ENCODE measurements at regions not wholly inside any gene's neighbourhood (a gene's known extent, or its start where the extent isn't known, plus 50 kb on each side); places are given as distances from the start of the nearest gene placed in this dataset.

GRCh38 chr4:178339769-178340168 lies 897.5 kb upstream of the AGA start:
- ATAC-seq (no peak), DNase-seq (no peak)
- Histone ChIP-seq H3K4me1 (no peaks in the 10 kb centered on the region), H3K27ac (no peak overlapping the region), H3K9me3 (peaks cover 0 to 7% (median 0%) of the 10 kb centered on the region in 12 donors), H3K36me3 (no peaks in the 10 kb centered on the region), H3K27me3 (no peaks in the 10 kb centered on the region), H3K4me3 (no peak overlapping the region)
- intact Hi-C loops (cut with DNase I), result no loop called here
- TF ChIP-seq, protein P1, sequence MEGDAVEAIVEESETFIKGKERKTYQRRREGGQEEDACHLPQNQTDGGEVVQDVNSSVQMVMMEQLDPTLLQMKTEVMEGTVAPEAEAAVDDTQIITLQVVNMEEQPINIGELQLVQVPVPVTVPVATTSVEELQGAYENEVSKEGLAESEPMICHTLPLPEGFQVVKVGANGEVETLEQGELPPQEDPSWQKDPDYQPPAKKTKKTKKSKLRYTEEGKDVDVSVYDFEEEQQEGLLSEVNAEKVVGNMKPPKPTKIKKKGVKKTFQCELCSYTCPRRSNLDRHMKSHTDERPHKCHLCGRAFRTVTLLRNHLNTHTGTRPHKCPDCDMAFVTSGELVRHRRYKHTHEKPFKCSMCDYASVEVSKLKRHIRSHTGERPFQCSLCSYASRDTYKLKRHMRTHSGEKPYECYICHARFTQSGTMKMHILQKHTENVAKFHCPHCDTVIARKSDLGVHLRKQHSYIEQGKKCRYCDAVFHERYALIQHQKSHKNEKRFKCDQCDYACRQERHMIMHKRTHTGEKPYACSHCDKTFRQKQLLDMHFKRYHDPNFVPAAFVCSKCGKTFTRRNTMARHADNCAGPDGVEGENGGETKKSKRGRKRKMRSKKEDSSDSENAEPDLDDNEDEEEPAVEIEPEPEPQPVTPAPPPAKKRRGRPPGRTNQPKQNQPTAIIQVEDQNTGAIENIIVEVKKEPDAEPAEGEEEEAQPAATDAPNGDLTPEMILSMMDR (IDR thresholded peaks at IDR 0.05), result no peak
- no peak for TF ChIP-seq POLR2A (IDR thresholded peaks at IDR 0.05)

DNA sequence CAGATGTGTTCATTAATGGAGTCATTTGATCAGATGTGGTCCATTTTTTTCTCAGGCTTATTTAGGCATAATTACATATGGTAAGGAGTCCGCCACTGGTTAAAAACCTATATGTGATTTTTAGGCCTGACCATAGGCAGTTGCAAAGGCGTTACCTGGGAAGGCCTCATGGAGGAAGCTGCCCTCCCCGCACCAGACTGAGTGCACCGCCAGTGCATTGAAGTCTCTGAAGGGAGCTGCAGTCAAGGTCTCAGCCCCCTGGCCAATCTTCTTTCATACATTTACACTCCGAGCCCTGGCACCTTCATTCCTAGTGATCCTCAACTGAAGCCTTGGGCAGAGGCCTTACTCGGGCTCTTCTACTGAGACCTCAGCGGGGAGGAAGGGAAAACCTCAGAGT lies 898.2 kb upstream of the AGA start:
- no peak overlapping the region for H3K27ac ChIP-seq
- no peak overlapping the region for H3K4me3 ChIP-seq
- no peak for TF ChIP-seq POLR2A (IDR thresholded peaks at IDR 0.05)
- TF ChIP-seq, protein P1 (IDR thresholded peaks at IDR 0.05), result no peak
- DNase-seq, result peak in 1 of 5 donors; percentile 28
- H3K27me3 ChIP-seq, result no peaks in the 10 kb centered on the region
- no peaks in the 10 kb centered on the region for H3K36me3 ChIP-seq
- intact Hi-C loops (cut with DNase I), result no loop called here
- peaks cover 0 to 7% (median 0%) of the 10 kb centered on the region in 12 donors for H3K9me3 ChIP-seq
- no peaks in the 10 kb centered on the region for H3K4me1 ChIP-seq
- no peak for ATAC-seq
- WGBS, 4 donors, result 83 to 90% (median 87%) methylated on average over 7 of the region's 7 CpGs

DNA sequence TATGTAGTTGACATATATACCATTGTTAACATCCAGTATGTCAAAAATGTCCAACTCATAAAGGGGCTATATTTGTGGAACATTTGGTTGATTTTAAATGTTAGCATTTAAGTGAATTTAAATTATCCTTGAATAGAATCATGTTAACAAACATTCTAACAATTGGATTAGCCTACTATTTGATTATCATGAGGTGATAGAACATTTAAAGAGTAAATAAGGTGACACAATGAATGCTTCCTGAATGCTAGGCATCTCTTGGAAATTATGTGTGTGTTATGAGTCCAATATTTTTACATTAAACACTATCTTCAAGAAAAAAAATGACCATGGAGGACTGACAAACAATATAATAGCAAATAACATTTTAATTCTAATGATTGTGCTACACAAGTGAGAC lies 901.9 kb upstream of the AGA start:
- Histone ChIP-seq H3K9me3 (no peaks in the 10 kb centered on the region), H3K27ac (no peak overlapping the region), H3K4me1 (no peaks in the 10 kb centered on the region), H3K27me3 (no peaks in the 10 kb centered on the region), H3K4me3 (no peak overlapping the region), H3K36me3 (no peaks in the 10 kb centered on the region)
- TF ChIP-seq POLR2A (IDR thresholded peaks at IDR 0.05), result no peak
- TF ChIP-seq, protein P1 (IDR thresholded peaks at IDR 0.05), result no peak
- intact Hi-C loops (cut with DNase I), result no loop called here
- DNase-seq (no peak), ATAC-seq (no peak)

DNA sequence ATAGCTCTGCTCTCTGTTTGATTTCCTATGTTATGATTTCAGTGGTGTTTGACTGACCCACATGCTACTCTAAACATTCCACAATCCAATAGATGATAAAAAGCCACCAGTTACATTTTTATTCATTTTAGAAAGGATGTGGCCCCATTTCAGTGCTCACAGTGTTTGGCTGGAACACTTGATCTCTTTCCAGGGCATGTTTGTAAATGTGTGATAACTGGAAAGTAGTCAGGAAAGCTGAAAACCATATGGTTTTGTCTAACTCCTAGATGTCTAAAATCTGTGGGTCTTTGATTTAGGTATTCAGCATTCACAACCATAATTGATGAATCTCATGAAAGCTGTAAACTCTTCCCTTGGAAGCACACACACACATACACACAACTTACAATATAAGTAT lies 904.9 kb upstream of the AGA start:
- intact Hi-C loops (cut with DNase I), result no loop called here
- no peak overlapping the region for H3K4me3 ChIP-seq

More for the DNA sequence above, 904.9 kb upstream of the AGA start:
- Histone ChIP-seq H3K36me3 (no peaks in the 10 kb centered on the region), H3K27ac (no peak overlapping the region), H3K9me3 (no peaks in the 10 kb centered on the region), H3K4me1 (no peaks in the 10 kb centered on the region), H3K27me3 (no peaks in the 10 kb centered on the region)
- ATAC-seq, result no peak
- no peak for TF ChIP-seq POLR2A (IDR thresholded peaks at IDR 0.05)
- TF ChIP-seq, protein P1 (IDR thresholded peaks at IDR 0.05), result no peak
- DNase-seq, result no peak

Measured in heart left ventricle (tissue), 16 donors.